ENCODE measurements at regions not wholly inside any gene's neighbourhood (a gene's known extent, or its start where the extent isn't known, plus 50 kb on each side); places are given as distances from the start of the nearest gene placed in this dataset.

DNA sequence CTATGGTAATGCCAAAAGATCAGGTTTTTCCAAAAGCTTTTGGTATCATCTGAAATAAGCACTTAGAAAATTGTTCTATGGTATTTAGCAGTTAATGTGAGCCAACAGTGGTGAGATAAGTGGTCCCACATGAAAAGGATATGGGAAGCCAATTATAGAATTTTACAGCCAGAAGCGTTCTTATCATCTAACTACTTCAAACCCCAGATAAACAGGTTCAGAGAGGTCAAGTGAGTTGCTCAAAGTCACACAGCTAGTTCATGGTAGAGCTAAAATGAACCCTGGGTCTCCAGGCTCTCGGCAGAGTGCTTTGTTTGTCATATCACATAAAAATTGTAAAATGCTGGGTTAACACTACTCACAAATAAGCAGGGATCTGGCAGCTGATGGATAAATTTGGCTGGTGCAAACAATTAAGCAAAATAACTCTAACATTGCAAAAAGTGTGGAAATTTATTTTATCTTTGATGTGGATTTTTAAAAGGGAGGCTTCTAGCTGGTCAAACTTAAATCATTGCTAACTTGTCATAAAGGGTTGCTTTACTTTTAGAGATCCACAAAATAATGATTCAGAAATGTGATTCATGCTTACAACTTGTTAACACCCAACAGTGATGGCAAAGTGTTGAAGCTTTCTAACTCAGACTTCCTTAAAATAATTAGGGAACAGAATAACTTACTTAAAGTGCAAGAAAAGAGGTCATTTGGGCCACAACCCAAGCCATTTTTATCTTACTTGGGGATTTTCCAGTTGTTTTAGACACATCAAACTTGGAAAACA, 202.8 kb upstream of the TBC1D5 start:
- TF ChIP-seq POLR2A (IDR thresholded peaks at IDR 0.05; ENCODE audit: low read depth, low read length) (no peak), POLR2AphosphoS5 (IDR thresholded peaks at IDR 0.05; ENCODE audit: low read depth, low read length) (no peak)

All from GM12892 (cell line).